Activated naive CD4-positive, alpha-beta T cell treated with anti-CD3 and anti-CD28 coated beads, Interleukin-2, amount 50 U/mL, for 72 hours (primary cell): ENCODE measurements at regions not wholly inside any gene's neighbourhood (a gene's known extent, or its start where the extent isn't known, plus 50 kb on each side); places are given as distances from the start of the nearest gene placed in this dataset.
"Not testable (repeated sequence)": the region's sequence is repeated elsewhere in the genome, so short reads cannot be mapped to it uniquely, and the experiment has no call there.

ENCODE experiments used
- ATAC-seq, 2 donors: fragments of 150-1000 bp; cut with Tn5 transposase; 2 replicates each; pipeline ENCODE4 v1.10.0; 2021; ENCODE audit warnings: mild to moderate bottlenecking in 2 of 2, moderate library complexity in 2 of 2
- DNase-seq, 2 donors: peaks; one replicate each; pipeline ENCODE4 v3.0.0; 2021 to 2022; ENCODE audit warnings: low spot score in 2 of 2
- H3K27ac Mint-ChIP-seq, 2 donors: one replicate each; pipeline ENCODE4 v1.8.0; 2022; ENCODE audit warnings: mild to moderate bottlenecking in 2 of 2, mixed read lengths in 2 of 2
- H3K36me3 Mint-ChIP-seq, 2 donors: one replicate each; pipeline ENCODE4 v1.8.0; 2022; ENCODE audit warnings: mixed read lengths in 2 of 2
- H3K9me3 Mint-ChIP-seq, 2 donors: one replicate each; pipeline ENCODE4 v1.8.0; 2022; ENCODE audit warnings: mixed read lengths in 2 of 2

GRCh38 chr5:25441810-25442209 is 797.0 kb upstream of the CDH10 start:
- H3K27ac Mint-ChIP-seq, result no peak overlapping the region
- DNase-seq, result no peak
- peaks cover 8 to 9% of the 10 kb centered on the region in 2 donors for H3K9me3 Mint-ChIP-seq
- no peak for ATAC-seq
- H3K36me3 Mint-ChIP-seq, result no peaks in the 10 kb centered on the region

GRCh38 chr5:25439025-25439424 is 794.2 kb upstream of the CDH10 start:
- H3K27ac Mint-ChIP-seq, result no peak overlapping the region
- H3K36me3 Mint-ChIP-seq, result no peaks in the 10 kb centered on the region
- no peak for DNase-seq
- H3K9me3 Mint-ChIP-seq, result peaks cover 5 to 8% of the 10 kb centered on the region in 2 donors
- no peak for ATAC-seq

- H3K36me3 Mint-ChIP-seq, ATAC-seq, H3K27ac Mint-ChIP-seq, H3K9me3 Mint-ChIP-seq, DNase-seq: not testable (repeated sequence)
Measured at GRCh38 chr5:25438375-25438774, 793.6 kb upstream of the CDH10 start.

- ATAC-seq (no peak), DNase-seq (no peak)
- no peak overlapping the region for H3K27ac Mint-ChIP-seq
- H3K36me3 Mint-ChIP-seq, result no peaks in the 10 kb centered on the region
- H3K9me3 Mint-ChIP-seq, result peaks cover 8% of the 10 kb centered on the region in 2 donors
Measured at GRCh38 chr5:25436452-25436851, 791.7 kb upstream of the CDH10 start.

GRCh38 chr5:25435882-25436281 is 791.1 kb upstream of the CDH10 start:
- no peak for DNase-seq
- ATAC-seq, result no peak
- no peak overlapping the region for H3K27ac Mint-ChIP-seq
- no peaks in the 10 kb centered on the region for H3K36me3 Mint-ChIP-seq
- peaks cover 8% of the 10 kb centered on the region in 2 donors for H3K9me3 Mint-ChIP-seq

GRCh38 chr5:25427240-25427639 is 782.5 kb upstream of the CDH10 start:
- no peak overlapping the region for H3K27ac Mint-ChIP-seq

GRCh38 chr5:25423271-25423670 is 778.5 kb upstream of the CDH10 start:
- H3K36me3 Mint-ChIP-seq, result no peaks in the 10 kb centered on the region
- DNase-seq (no peak), ATAC-seq (no peak)

More at GRCh38 chr5:25427240-25427639, 782.5 kb upstream of the CDH10 start:
- H3K9me3 Mint-ChIP-seq, result peaks cover 5% of the 10 kb centered on the region in 2 donors
- no peaks in the 10 kb centered on the region for H3K36me3 Mint-ChIP-seq
- no peak for DNase-seq
- no peak for ATAC-seq

GRCh38 chr5:25419684-25420083 is 774.9 kb upstream of the CDH10 start:
- H3K27ac Mint-ChIP-seq, result no peak overlapping the region
- ATAC-seq (no peak), DNase-seq (no peak)
- peaks cover 3 to 4% of the 10 kb centered on the region in 2 donors for H3K9me3 Mint-ChIP-seq
- H3K36me3 Mint-ChIP-seq, result no peaks in the 10 kb centered on the region

More at GRCh38 chr5:25423271-25423670, 778.5 kb upstream of the CDH10 start:
- H3K9me3 Mint-ChIP-seq, result peaks cover 5% of the 10 kb centered on the region in 2 donors
- no peak overlapping the region for H3K27ac Mint-ChIP-seq

- DNase-seq (no peak), ATAC-seq (no peak)
- H3K36me3 Mint-ChIP-seq, result no peaks in the 10 kb centered on the region
- no peak overlapping the region for H3K27ac Mint-ChIP-seq
- H3K9me3 Mint-ChIP-seq, result no peaks in the 10 kb centered on the region
Measured at GRCh38 chr5:25418978-25419377, 774.2 kb upstream of the CDH10 start.

GRCh38 chr5:25418319-25418859 is 773.6 kb upstream of the CDH10 start:
- ATAC-seq (no peak), DNase-seq (no peak)
- H3K9me3 Mint-ChIP-seq, result peaks cover 0 to under 1% of the 10 kb centered on the region in 2 donors
- H3K36me3 Mint-ChIP-seq, result no peaks in the 10 kb centered on the region
- H3K27ac Mint-ChIP-seq, result no peak overlapping the region

- Mint-ChIP-seq H3K27ac (no peak overlapping the region), H3K36me3 (no peaks in the 10 kb centered on the region), H3K9me3 (peaks cover 3 to 4% of the 10 kb centered on the region in 2 donors)
- ATAC-seq (no peak), DNase-seq (no peak)
Measured at GRCh38 chr5:25416960-25417359, 772.2 kb upstream of the CDH10 start.

- Mint-ChIP-seq H3K36me3 (peaks cover 0 to 6% of the 10 kb centered on the region in 2 donors), H3K27ac (no peak overlapping the region), H3K9me3 (peaks cover 10 to 11% of the 10 kb centered on the region in 2 donors)
- no peak for ATAC-seq
- DNase-seq, result no peak
Measured at GRCh38 chr5:25415970-25416369, 771.2 kb upstream of the CDH10 start.

- Mint-ChIP-seq H3K9me3 (peaks cover 10 to 12% of the 10 kb centered on the region in 2 donors), H3K36me3 (peaks cover 0 to 6% of the 10 kb centered on the region in 2 donors), H3K27ac (no peak overlapping the region)
- ATAC-seq (no peak), DNase-seq (no peak)
Measured at GRCh38 chr5:25414742-25415141, 770.0 kb upstream of the CDH10 start.

GRCh38 chr5:25412116-25412661 is 767.4 kb upstream of the CDH10 start:
- ATAC-seq (no peak), DNase-seq (no peak)
- Mint-ChIP-seq H3K36me3 (peaks cover 0 to 14% of the 10 kb centered on the region in 2 donors), H3K27ac (no peak overlapping the region), H3K9me3 (peaks cover 22 to 24% of the 10 kb centered on the region in 2 donors)

- not testable (repeated sequence) for ATAC-seq, H3K27ac Mint-ChIP-seq, DNase-seq
- Mint-ChIP-seq H3K9me3 (peaks cover 30 to 39% of the 10 kb centered on the region in 2 donors), H3K36me3 (peaks cover 5 to 14% of the 10 kb centered on the region in 2 donors)
Measured at GRCh38 chr5:25407365-25407764, 762.6 kb upstream of the CDH10 start.

- Mint-ChIP-seq H3K27ac (no peak overlapping the region), H3K9me3 (peaks cover 31 to 32% of the 10 kb centered on the region in 2 donors), H3K36me3 (peaks cover 5 to 8% of the 10 kb centered on the region in 2 donors)
- no peak for DNase-seq
- ATAC-seq, result no peak
Measured at GRCh38 chr5:25405850-25406249, 761.1 kb upstream of the CDH10 start.

GRCh38 chr5:25399878-25400480 is 755.2 kb upstream of the CDH10 start:
- Mint-ChIP-seq H3K36me3 (peaks cover 0 to 5% of the 10 kb centered on the region in 2 donors), H3K27ac (no peak overlapping the region), H3K9me3 (peaks cover 10 to 12% of the 10 kb centered on the region in 2 donors)
- no peak for ATAC-seq
- DNase-seq, result no peak

GRCh38 chr5:25393957-25394356 is 749.2 kb upstream of the CDH10 start:
- Mint-ChIP-seq H3K36me3 (no peaks in the 10 kb centered on the region), H3K27ac (no peak overlapping the region), H3K9me3 (peaks cover 0 to 10% of the 10 kb centered on the region in 2 donors)
- DNase-seq (no peak), ATAC-seq (no peak)
